NCI-H345 (cell line): ENCODE measurements at regions not wholly inside any gene's neighbourhood (a gene's known extent, or its start where the extent isn't known, plus 50 kb on each side); places are given as distances from the start of the nearest gene placed in this dataset.
"Not testable (repeated sequence)": the region's sequence is repeated elsewhere in the genome, so short reads cannot be mapped to it uniquely, and the experiment has no call there.

ENCODE experiments used
- DNase-seq: peaks from one replicate; lab custom pipeline; 2025; lab: John Stamatoyannopoulos, UW

DNA sequence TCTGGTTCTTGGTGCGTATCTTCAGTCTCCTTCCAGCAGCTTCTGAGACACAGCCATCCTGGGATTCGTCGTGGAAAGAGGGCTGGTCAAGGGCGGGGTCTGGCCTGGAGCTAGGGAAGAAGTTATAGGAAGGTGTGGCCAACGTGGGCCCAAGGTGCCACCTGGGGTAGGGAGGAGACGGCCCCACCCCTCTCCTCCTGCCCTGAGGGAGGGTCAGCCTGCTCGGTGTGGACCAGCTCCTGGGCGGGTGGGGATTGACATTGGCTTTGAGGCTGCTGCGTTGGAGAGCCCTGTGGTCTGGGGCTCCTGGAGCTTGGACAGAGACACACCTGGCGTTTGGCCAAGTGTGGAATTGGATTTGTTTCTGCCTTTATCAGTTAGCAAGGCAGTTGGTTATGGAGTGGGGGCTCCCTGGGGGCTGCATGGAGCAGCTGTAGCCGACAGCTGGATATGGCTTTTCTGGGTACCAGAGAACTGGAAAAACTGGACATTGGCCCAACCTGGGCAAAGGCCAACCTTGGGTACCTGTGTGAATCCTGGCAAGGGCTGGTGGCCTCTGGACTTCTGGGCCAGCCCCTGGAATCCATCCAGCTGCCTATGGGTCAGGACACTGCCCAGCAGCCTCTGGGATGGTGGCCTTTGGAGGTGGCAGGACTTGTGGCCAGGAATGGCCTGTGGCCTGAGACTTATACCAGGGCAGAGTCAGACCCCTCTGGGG is 75.7 kb upstream of the PPP1R26 start:
- DNase-seq: no peak

DNA sequence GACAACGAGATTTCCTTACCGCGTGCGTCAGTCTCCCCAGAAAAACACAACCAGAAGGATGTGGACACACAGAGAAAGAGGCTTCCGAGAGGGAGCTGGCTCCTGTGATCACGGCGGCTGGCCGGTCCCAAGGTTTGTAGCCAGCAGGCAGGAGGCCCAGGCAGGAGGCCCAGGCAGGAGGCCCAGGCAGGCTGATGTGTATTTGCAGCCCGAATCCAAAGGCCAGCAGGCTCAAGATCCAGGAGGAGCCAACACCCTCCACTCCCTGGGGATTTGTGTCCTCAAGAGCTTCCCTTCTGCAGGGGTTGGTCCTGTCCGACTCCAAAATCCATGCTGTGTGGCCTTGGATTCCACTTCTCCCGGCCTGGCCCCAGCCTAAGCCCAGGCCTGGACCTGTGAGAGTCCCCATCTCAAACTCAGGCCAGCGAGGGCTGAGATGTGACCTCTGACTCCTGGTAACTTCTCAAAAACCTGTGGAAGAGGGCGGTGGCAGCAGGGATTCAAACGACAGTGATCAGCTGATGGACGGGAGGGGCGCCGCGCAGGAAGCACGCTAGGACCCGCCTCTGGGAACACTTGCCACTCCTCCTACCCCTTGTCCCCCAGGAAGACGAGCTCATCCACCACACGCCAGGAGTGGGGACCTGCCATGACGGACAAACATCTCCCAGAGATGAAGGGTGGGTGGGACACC is 75.0 kb upstream of the PPP1R26 start:
- DNase-seq: no peak

DNA sequence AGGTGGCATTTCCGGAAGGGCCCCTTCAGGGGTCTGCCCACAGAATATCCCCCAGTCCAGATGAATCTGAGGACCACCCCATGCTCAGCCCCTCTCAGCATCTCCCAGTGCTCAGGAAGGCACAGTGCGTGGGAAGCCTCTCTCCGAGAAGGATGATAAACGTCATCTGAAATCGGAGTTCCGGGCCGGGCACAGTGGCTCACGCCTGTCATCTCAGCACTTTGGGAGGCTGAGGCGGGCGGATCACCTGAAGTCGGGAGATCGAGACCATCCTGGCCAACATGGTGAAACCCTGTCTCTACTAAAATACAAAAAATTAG is 74.5 kb upstream of the PPP1R26 start:
- not testable (repeated sequence) for DNase-seq

GRCh38 chr9:135408476-135409254 is 70.9 kb upstream of the PPP1R26 start:
- DNase-seq: no peak

- DNase-seq: no peak
Measured at GRCh38 chr9:135409286-135410200, 70.0 kb upstream of the PPP1R26 start.

DNA sequence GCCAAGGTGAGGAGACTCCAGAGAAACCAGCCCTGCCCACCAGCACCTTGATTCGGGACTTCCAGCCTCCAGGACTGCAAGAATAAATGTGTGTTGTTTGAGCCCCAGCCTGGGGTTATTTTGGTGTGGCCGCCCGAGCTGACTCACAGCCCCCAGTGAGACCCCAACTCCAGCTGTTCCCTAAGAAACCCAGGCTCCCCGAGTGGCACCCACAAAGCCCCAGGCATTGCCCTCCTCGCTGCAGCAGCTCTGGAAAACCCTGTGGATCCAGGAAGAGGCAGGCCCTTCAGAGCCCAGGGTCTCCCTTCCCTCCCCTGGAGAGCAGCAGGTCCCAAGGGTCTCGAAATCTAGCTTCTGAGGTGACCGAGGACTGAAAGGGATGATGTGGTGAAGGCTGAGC is 69.2 kb upstream of the PPP1R26 start:
- no peak for DNase-seq

- no peak for DNase-seq
Measured at GRCh38 chr9:135410831-135411473, 68.6 kb upstream of the PPP1R26 start.

DNA sequence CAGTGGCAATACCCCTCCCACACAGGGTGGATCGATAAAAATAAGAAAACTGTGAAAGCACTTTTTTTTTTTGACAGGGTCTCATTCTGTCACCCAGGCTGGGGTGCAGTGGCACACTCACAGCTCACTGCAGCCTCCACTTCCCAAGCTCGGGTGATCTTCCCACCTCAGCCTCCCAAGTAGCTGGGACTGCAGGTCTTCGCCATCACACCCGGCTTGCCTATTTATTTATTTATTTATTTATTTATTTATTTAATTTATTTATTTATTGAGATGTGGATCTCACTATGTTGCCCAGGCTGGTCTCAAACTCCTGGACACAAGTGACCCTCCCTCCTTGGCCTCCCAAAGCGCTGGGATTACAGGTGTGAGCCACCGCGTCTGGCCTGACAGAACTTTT is 68.0 kb upstream of the PPP1R26 start:
- not testable (repeated sequence) for DNase-seq

GRCh38 chr9:135412315-135413085 is 67.1 kb upstream of the PPP1R26 start:
- peak; percentile 77 for DNase-seq

DNA sequence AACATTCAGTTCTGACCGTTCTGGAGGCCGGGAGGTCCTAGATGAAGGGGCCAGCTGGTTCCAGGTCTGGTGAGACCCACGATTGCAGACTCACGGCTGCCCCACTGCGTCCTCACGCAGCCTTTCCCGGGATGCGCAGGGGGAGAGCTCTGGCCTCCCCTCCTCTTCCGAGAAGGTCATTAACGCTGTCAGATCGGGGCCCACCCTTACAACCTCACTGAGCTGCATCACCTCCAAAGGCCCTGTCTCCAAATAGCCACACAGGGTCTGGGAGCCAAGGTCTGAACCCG is 66.6 kb upstream of the PPP1R26 start:
- DNase-seq: no peak

GRCh38 chr9:135413461-135413860 is 66.1 kb upstream of the PPP1R26 start:
- DNase-seq: no peak

DNA sequence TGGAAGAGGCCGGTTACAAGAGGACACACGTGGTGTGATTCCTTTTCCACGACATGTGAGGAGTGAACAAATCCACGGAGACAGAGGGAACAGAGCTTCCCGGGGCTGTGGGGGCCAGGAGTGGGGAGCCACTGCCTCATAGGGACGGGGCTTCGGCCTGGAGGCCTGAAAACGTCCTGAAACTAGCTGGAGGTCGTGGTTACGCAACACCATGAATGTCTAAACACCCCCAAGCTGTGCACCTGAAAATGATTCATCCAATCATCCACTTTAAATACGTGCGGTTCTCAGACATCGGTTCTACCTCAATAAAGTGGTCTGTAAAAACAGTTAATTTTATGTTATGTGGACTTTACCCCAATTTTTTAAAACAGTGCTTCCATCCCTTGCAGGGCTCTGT is 65.3 kb upstream of the PPP1R26 start:
- DNase-seq: no peak

GRCh38 chr9:135415586-135415985 is 64.0 kb upstream of the PPP1R26 start:
- no peak for DNase-seq

GRCh38 chr9:135416664-135417290 is 62.8 kb upstream of the PPP1R26 start:
- no peak for DNase-seq

- DNase-seq: no peak
Measured at GRCh38 chr9:135418161-135418560, 61.4 kb upstream of the PPP1R26 start.

DNA sequence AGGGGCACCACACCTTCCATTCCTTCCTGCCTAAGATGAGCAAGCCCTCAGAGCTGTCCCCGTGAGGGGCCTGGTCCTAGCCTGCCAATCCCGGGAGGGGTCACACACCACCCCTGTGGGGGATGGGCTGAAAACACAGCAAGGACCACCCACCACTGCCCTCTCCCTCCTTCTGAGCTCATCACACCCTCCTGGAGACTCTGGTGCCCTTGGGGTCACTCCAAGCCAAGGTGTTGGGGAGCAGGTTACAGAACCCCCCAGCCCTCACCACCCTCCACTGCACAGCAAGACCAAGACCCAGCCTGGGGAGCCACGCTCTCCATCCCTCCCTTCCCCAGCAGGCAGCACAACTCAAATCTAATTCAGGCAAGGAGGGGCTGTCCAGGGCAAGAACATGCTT is 60.5 kb upstream of the PPP1R26 start:
- DNase-seq: no peak

DNA sequence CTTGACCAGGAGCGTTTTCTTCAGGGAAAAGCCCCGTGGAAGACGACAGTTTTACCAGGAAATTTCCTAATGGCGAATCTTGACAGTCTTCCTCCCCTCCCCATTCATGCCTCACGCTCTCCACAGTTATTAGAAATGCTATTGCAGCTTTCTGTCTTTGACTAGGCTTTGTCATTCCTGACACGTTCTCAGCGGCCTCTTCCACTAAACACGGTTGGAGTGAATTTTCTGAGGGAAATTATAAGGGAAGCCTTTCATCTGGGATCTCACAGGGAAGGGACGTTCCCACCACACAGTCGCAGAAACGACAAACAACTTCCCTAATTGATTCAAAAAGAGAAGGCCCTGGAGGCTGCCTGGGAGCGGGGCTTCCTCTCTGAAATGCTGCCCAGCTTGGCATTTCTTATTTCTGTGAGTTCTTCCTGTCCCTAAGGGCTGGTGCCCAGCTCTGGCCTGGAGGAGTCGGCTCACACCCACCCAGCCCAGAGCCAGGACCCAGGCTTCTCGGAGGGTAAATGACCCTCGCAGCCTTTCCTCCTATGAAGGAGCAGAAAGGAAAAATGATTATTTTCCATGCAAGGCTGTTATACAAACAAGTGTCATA is 57.1 kb upstream of the PPP1R26 start:
- DNase-seq: no peak

GRCh38 chr9:135423725-135424124 is 55.9 kb upstream of the PPP1R26 start:
- no peak for DNase-seq
